IPS-20b (cell line): ENCODE measurements at regions not wholly inside any gene's neighbourhood (a gene's known extent, or its start where the extent isn't known, plus 50 kb on each side); places are given as distances from the start of the nearest gene placed in this dataset.

Experiments used
- H3K27ac ChIP-seq: one replicate; pipeline ENCODE4 v1.5.1; 2013; ENCODE audit warnings: low read length
- H3K27me3 ChIP-seq: 2 replicates; pipeline ENCODE4 v1.6.1; 2013; ENCODE audit warnings: mild to moderate bottlenecking, low read length, inconsistent platforms; ENCODE audit not compliant: insufficient read depth
- H3K36me3 ChIP-seq: 2 replicates; pipeline ENCODE4 v1.6.1; 2013; ENCODE audit warnings: low read depth, mild to moderate bottlenecking, inconsistent platforms, low read length, moderate library complexity; ENCODE audit not compliant: insufficient read depth
- H3K4me1 ChIP-seq: 2 replicates; pipeline ENCODE4 v1.6.1; 2013; ENCODE audit warnings: mild to moderate bottlenecking, control low read depth, inconsistent platforms, low read length, moderate library complexity; ENCODE audit not compliant: insufficient read depth
- H3K4me3 ChIP-seq: 2 replicates; pipeline ENCODE4 v1.5.1; 2013; ENCODE audit warnings: mild to moderate bottlenecking, low read length, inconsistent platforms
- H3K9ac ChIP-seq: 2 replicates; pipeline ENCODE4 v1.6.1; 2013; ENCODE audit warnings: low read depth, mild to moderate bottlenecking, inconsistent platforms, low read length, moderate library complexity
- H3K9me3 ChIP-seq: 2 replicates; pipeline ENCODE4 v1.6.1; 2013; ENCODE audit warnings: mild to moderate bottlenecking, low read depth, low read length, inconsistent platforms; ENCODE audit not compliant: insufficient read depth

- Histone ChIP-seq H3K9ac (no peak overlapping the region), H3K4me1 (0 out of 2 replicates have a peak, but pooled peaks cover 3% of the 10 kb centered on the region), H3K4me3 (no peak overlapping the region), H3K27me3 (no peaks in the 10 kb centered on the region), H3K36me3 (no peaks in the 10 kb centered on the region), H3K9me3 (no peaks in the 10 kb centered on the region), H3K27ac (no peak overlapping the region)
Observed at GRCh38 chr4:53919535-53919934, 144.9 kb downstream of the CHIC2 start.

DNA sequence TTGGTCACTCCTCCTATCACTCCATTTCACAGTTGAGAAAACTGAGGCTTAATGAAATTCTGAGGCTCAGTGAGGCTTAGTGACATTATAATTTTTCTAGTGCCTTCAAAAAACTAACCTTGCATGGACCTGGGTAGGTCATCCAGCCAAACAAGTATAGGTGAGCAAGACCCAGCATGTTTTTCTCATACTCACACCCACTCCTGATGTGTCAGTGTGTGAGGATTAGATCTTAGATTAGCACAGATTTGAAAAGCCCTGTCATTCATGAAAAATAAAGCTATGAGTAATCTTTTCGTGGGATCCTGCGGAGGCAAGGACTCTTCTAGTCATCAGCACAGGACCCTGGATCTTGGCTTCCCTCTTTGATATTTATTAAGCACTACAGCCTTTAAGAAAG lies 146.7 kb downstream of the CHIC2 start:
- H3K27ac ChIP-seq = no peak overlapping the region
- no peaks in the 10 kb centered on the region for H3K27me3 ChIP-seq
- H3K9ac ChIP-seq = no peak overlapping the region
- H3K36me3 ChIP-seq = no peaks in the 10 kb centered on the region
- no peaks in the 10 kb centered on the region for H3K9me3 ChIP-seq
- no peaks in the 10 kb centered on the region for H3K4me1 ChIP-seq
- no peak overlapping the region for H3K4me3 ChIP-seq

DNA sequence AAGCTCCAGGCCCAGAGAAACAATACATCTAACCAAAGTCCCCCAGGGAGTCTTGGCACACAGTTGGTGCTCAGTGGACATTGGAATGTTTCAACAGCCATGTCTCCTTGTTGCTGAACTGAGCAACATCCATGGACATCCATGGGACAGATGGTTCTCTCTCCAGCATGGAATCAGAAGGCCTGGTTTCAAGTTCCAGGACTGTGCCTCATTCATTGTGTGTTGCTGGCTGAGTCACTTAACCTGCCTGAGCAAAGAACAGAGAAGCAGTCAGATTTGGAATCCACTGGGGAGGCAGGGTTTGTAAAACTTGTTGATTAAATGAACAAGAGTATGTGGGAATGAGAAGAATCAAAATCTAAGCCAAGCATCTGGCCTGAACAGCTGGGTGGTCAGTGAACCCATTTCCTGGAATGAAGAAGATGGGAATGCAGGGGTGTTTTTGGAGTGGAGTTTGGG lies 147.9 kb downstream of the CHIC2 start:
- Histone ChIP-seq H3K4me1 (no peaks in the 10 kb centered on the region), H3K27ac (no peak overlapping the region), H3K27me3 (no peaks in the 10 kb centered on the region), H3K4me3 (no peak overlapping the region), H3K9ac (no peak overlapping the region), H3K36me3 (no peaks in the 10 kb centered on the region), H3K9me3 (no peaks in the 10 kb centered on the region)

DNA sequence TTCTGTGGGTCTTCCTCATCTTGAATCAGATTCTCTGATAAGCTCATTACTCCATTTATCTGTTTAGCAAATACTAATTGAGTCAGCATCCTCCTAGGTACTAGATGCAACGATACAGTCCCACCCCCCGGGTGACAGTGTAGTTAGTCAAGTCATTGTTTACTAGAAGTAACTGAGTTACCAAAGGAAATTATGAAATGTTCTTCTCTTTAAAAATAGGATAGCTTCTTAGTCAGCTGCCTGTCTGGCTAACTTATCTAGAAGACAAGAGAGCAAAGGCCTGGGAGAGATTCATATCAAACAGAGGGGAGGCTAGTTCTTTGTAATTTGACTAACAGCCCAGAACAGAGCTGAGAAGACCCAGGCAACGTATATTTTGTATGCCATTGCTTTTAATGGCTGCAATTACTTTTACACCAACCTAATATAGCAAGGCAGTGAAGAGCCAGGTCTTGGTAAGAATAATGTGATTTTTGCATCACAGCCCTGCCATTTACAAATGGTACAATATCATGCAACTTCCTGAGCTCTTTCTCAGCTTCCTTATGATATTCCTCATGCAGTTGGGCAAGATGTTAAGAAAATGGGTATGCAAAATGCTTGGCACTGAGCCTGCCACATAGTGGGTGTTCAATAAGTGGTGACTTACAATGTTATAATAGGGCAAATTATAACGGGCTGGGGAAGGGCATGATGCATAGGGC lies 149.9 kb downstream of the CHIC2 start:
- Histone ChIP-seq H3K9ac (no peak overlapping the region), H3K27me3 (no peaks in the 10 kb centered on the region), H3K36me3 (no peaks in the 10 kb centered on the region), H3K9me3 (no peaks in the 10 kb centered on the region), H3K4me1 (no peaks in the 10 kb centered on the region), H3K4me3 (no peak overlapping the region), H3K27ac (no peak overlapping the region)

GRCh38 chr4:53913771-53914170 lies 150.6 kb downstream of the CHIC2 start:
- H3K9me3 ChIP-seq = no peaks in the 10 kb centered on the region
- no peaks in the 10 kb centered on the region for H3K4me1 ChIP-seq
- no peak overlapping the region for H3K27ac ChIP-seq
- no peak overlapping the region for H3K4me3 ChIP-seq
- peaks cover 4% of the 10 kb centered on the region for H3K27me3 ChIP-seq
- no peaks in the 10 kb centered on the region for H3K36me3 ChIP-seq
- no peak overlapping the region for H3K9ac ChIP-seq

DNA sequence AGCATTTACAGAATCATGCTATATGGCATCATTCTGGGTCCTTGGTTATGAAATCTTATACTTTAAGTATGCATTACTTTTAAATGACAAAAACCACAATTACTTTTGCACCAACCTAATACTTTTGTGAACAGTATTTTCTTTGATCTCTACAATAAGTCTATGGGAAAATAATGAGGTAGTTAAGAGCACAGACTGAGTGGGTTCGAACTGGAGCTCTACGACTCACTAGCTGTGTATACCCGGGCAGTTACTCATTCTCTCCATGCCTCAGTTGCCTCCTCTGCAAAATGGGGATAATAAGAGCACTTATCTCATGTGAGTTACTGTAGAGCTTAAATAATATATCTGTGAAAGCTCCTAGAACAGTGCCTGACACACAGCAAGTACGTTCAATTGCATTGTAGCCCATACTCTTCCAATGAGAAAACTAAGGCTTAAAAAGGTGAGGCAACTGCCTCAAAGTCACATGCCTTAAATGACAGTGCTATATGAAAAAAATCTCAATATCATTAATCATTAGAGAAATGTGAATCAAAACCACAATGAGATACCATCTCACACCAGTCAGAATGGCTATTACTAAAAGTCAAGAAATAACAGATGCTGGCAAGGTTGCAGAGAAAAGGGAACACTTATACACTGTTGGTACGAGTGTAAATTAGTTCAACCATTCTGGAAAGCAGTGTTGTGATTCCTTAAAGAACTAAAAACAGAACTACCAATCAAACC lies 151.5 kb downstream of the CHIC2 start:
- no peaks in the 10 kb centered on the region for H3K4me1 ChIP-seq
- no peak overlapping the region for H3K9ac ChIP-seq
- H3K36me3 ChIP-seq = no peaks in the 10 kb centered on the region
- no peaks in the 10 kb centered on the region for H3K9me3 ChIP-seq
- no peak overlapping the region for H3K27ac ChIP-seq
- no peak overlapping the region for H3K4me3 ChIP-seq
- peaks cover 12% of the 10 kb centered on the region for H3K27me3 ChIP-seq

DNA sequence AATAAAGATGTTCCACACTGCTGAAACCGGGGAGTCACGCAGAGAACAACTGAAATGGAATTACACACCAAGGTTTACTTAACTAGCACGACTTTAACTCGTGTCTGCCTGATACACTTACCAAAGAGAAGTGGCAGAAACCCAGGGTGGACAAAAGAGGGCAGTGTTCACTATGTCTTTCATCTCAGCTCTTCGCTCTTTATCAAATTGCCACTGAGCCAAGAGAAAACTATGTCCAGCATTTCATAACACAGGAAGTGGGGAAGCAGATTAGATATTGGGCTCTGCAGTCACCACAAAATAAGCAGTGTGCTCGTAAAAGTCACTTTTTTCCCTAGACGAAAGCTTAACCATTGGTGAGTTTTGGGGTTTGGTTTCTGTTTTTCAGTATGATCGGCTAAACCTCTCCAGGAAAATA lies 155.7 kb downstream of the CHIC2 start:
- H3K27ac ChIP-seq = no peak overlapping the region
- H3K36me3 ChIP-seq = no peaks in the 10 kb centered on the region
- H3K4me1 ChIP-seq = peaks cover 10% of the 10 kb centered on the region; the same call in 1 of the 2 replicates
- no peak overlapping the region for H3K9ac ChIP-seq
- no peaks in the 10 kb centered on the region for H3K9me3 ChIP-seq
- peaks cover 37% of the 10 kb centered on the region for H3K27me3 ChIP-seq
- no peak overlapping the region for H3K4me3 ChIP-seq

- Histone ChIP-seq H3K9me3 (no peaks in the 10 kb centered on the region), H3K27me3 (peaks cover 37% of the 10 kb centered on the region), H3K36me3 (no peaks in the 10 kb centered on the region), H3K27ac (no peak overlapping the region), H3K9ac (no peak overlapping the region), H3K4me1 (peaks cover 10% of the 10 kb centered on the region; the same call in 1 of the 2 replicates), H3K4me3 (no peak overlapping the region)
Observed at GRCh38 chr4:53907772-53908171, 156.6 kb downstream of the CHIC2 start.

DNA sequence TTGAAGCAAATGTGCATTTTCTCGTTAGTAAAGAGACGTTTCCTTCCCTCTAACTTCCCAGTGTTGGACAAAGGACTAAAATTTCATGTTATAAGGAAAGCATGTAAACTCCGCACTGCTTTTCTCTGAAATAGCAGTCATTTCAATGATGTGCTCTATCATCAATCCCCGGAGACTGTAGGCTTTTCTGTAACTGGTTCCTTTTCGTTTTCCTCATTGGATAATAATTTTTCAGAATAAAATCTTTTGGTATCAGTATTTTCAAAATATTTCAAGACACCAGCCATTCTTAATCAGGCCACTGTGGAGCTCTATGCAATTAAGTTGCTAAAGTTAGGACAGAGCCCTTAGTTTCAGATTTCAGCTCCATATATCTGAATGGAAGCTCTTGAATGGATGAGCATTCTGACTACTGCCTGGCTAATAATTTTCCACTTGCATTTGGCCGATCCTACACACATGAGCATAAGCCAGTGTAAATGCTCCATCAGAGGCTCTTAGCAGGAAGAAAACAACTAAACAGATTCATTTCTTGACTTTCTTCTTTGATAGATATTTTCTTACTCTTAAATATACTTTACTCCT lies 157.7 kb downstream of the CHIC2 start:
- Histone ChIP-seq H3K4me1 (peaks cover 10% of the 10 kb centered on the region; the same call in 1 of the 2 replicates), H3K9me3 (no peaks in the 10 kb centered on the region), H3K27ac (no peak overlapping the region), H3K9ac (no peak overlapping the region), H3K36me3 (no peaks in the 10 kb centered on the region), H3K4me3 (no peak overlapping the region), H3K27me3 (peaks cover 37% of the 10 kb centered on the region)

- Histone ChIP-seq H3K27ac (no peak overlapping the region), H3K9ac (no peak overlapping the region), H3K36me3 (no peaks in the 10 kb centered on the region), H3K4me1 (peaks cover 10% of the 10 kb centered on the region; the same call in 1 of the 2 replicates), H3K9me3 (no peaks in the 10 kb centered on the region), H3K4me3 (peak overlapping the region; percentile 39), H3K27me3 (peaks cover 37% of the 10 kb centered on the region)
Observed at GRCh38 chr4:53905941-53906377, 158.4 kb downstream of the CHIC2 start.

- Histone ChIP-seq H3K9ac (no peak overlapping the region), H3K4me3 (no peak overlapping the region), H3K36me3 (no peaks in the 10 kb centered on the region)
Observed at GRCh38 chr4:53905276-53905940, 159.0 kb downstream of the CHIC2 start.

More at GRCh38 chr4:53905276-53905940, 159.0 kb downstream of the CHIC2 start:
- no peak overlapping the region for H3K27ac ChIP-seq
- H3K27me3 ChIP-seq = peaks cover 37% of the 10 kb centered on the region
- no peaks in the 10 kb centered on the region for H3K9me3 ChIP-seq
- H3K4me1 ChIP-seq = peaks cover 10% of the 10 kb centered on the region; the same call in 1 of the 2 replicates
